ENCODE measurements at regions not wholly inside any gene's neighbourhood (a gene's known extent, or its start where the extent isn't known, plus 50 kb on each side); places are given as distances from the start of the nearest gene placed in this dataset.
A peak's percentile ranks its signal among the peaks of the same experiment; 100 is the strongest.

DNA sequence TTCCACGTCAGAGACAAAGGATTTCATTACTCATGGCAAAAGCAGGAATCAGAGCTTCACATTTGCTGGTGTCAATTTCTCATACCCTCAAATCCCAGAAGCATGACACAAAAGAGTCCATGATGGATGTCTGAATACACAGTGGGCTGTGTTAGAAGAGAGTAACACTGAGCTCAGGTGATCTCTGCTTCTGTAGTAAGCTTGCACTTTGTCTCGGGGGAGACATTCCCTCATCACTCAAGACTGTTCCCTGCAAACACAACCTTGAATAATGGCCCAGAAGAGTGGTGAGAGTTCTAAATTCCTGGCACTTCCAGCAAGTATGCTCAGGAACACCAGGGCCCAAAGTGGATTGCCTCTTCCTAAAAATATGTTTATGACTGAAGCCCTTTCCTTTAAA, 1787.2 kb upstream of the SEL1L start:
- 93 to 95% methylated on average over 2 of the region's 2 CpGs for WGBS, 2 donors
- TF ChIP-seq, protein P1, sequence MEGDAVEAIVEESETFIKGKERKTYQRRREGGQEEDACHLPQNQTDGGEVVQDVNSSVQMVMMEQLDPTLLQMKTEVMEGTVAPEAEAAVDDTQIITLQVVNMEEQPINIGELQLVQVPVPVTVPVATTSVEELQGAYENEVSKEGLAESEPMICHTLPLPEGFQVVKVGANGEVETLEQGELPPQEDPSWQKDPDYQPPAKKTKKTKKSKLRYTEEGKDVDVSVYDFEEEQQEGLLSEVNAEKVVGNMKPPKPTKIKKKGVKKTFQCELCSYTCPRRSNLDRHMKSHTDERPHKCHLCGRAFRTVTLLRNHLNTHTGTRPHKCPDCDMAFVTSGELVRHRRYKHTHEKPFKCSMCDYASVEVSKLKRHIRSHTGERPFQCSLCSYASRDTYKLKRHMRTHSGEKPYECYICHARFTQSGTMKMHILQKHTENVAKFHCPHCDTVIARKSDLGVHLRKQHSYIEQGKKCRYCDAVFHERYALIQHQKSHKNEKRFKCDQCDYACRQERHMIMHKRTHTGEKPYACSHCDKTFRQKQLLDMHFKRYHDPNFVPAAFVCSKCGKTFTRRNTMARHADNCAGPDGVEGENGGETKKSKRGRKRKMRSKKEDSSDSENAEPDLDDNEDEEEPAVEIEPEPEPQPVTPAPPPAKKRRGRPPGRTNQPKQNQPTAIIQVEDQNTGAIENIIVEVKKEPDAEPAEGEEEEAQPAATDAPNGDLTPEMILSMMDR (IDR thresholded peaks at IDR 0.05) = no peak
- TF ChIP-seq POLR2A (IDR thresholded peaks at IDR 0.05) = no peak
- no peak for DNase-seq (ENCODE audit: low spot score in 2 of 2)
- no peak overlapping the region for H3K4me3 ChIP-seq (ENCODE audit: low read depth, poor library complexity, severe bottlenecking)
- intact Hi-C loops (cut with DNase I; ENCODE audit: low total_unique reads) = no loop called here

DNA sequence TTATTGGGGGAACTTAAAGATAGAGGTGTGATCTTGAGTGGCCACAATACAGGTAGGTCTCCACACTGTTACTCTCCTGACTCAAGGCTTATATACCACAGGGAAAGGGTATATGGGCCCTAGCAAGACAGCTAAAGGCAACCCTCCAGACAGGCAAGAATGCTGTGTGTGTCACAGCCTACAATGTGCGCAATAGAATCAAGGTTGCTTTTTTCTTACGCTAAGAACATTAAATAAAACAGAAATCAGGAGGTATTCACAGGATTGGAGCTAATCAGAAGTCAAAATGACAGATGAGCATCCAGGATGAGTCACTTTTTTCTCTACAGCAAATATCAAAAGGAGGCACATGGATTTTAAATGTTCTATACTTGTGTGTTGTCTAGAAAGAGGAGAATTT, 1797.9 kb upstream of the SEL1L start:
- TF ChIP-seq, protein P1 (IDR thresholded peaks at IDR 0.05) = no peak
- TF ChIP-seq POLR2A (IDR thresholded peaks at IDR 0.05) = no peak
- no peak for DNase-seq (ENCODE audit: low spot score in 2 of 2)
- 89 to 97% methylated on average over 2 of the region's 2 CpGs for whole genome bisulfite sequencing, 2 donors

DNA sequence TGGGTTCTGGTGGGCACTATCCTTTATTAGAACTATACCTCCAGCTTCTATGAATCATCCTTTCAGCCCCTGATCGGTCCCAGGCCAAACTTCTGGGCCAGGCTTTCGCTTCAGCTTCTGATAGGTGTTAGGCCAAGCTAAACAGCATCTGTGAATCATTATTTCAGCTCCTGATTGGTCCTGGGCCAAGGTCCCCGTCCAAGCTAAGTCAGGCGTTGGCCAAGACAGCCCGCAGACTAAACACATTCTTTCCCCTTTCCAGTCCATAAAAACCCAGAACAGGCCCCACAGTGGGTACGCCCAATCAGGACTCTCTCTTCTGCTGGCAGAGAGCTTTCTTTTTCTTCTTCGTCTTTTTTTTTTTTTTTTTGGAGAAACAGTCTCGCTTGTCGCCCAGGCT, 1808.9 kb upstream of the SEL1L start:
- 56 to 57% methylated on average over 9 of the region's 9 CpGs for WGBS, 2 donors
- intact Hi-C loops (cut with DNase I; ENCODE audit: low total_unique reads) = no loop called here
- TF ChIP-seq, protein P1 (IDR thresholded peaks at IDR 0.05) = no peak
- no peak for TF ChIP-seq POLR2A (IDR thresholded peaks at IDR 0.05)
- peak; percentile 34 to 87 for DNase-seq (ENCODE audit: low spot score in 2 of 2)
- H3K4me3 ChIP-seq (ENCODE audit: low read depth, poor library complexity, severe bottlenecking) = no peak overlapping the region

More for the DNA sequence above, 1797.9 kb upstream of the SEL1L start:
- H3K4me3 ChIP-seq (ENCODE audit: low read depth, poor library complexity, severe bottlenecking) = no peak overlapping the region
- intact Hi-C loops (cut with DNase I; ENCODE audit: low total_unique reads) = no loop called here

DNA sequence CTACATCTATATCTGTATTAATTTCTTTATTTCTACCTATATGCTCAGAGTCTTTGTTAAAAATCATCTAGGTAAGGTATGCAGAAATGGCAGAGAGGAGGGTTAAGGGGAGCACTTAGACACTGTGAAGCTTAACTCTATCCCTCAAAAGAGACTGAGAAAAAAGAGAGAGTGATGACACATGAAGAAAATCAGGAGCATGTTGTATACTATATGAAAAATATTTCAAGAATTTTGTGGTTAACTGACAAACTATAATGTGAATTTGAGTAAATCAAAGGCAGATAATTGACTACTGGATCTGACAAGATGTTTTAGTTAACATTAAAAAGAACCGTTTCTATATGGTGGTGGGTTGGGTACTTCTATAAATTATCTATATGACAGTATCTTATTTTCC, 1814.2 kb upstream of the SEL1L start:
- no peak for TF ChIP-seq POLR2A (IDR thresholded peaks at IDR 0.05)
- TF ChIP-seq, protein P1 (IDR thresholded peaks at IDR 0.05) = no peak
- intact Hi-C loops (cut with DNase I; ENCODE audit: low total_unique reads) = no loop called here
- 19 to 31% methylated on average over 1 of the region's 1 CpG for WGBS, 2 donors
- H3K4me3 ChIP-seq (ENCODE audit: low read depth, poor library complexity, severe bottlenecking) = no peak overlapping the region
- DNase-seq (ENCODE audit: low spot score in 2 of 2) = no peak

DNA sequence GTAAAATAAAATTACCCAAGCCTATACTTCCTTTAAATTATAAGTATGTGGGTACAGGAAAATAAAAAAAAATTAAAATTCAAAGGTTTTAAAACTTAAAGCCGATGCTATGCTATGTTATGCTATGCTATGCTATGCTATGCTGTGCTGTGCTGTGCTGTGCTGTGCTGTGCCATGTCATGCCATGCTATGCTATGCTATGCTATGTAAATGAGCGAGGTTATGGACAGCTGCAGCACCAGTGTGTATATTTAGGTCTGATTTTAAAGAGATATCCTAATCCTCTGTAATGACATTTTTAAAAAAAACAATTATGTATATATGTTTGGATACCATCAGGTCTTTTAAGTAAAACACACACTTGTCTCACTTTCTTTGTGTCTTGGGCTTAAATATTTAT, 1822.0 kb upstream of the SEL1L start:
- no peak overlapping the region for H3K4me3 ChIP-seq (ENCODE audit: low read depth, poor library complexity, severe bottlenecking)
- 83 to 84% methylated on average over 2 of the region's 2 CpGs for WGBS, 2 donors
- intact Hi-C loops (cut with DNase I; ENCODE audit: low total_unique reads) = no loop called here
- DNase-seq (ENCODE audit: low spot score in 2 of 2) = no peak
- TF ChIP-seq POLR2A (IDR thresholded peaks at IDR 0.05) = no peak
- TF ChIP-seq, protein P1 (IDR thresholded peaks at IDR 0.05) = no peak

DNA sequence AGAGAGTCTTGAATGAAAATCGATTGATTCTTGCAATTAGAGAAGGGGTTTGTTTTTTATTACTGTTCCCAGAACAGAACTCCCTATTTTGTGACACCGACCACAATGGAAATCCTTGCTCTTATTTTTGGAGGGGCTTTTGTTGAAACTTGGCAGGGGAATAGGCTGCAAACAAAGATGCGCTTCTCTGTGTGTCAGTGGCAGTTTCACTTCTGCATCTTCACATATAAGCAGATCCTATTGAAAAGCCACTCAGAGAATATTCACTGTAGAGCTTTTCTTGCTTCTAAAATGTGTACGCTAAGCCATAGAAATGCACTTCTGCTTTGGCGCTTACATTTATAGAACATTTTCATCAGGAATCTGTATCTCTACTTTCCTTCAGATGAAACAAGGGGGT, 1822.4 kb upstream of the SEL1L start:
- intact Hi-C loops (cut with DNase I; ENCODE audit: low total_unique reads) = no loop called here
- TF ChIP-seq, protein P1 (IDR thresholded peaks at IDR 0.05) = no peak
- no peak overlapping the region for H3K4me3 ChIP-seq (ENCODE audit: low read depth, poor library complexity, severe bottlenecking)
- no peak for DNase-seq (ENCODE audit: low spot score in 2 of 2)
- 91 to 92% methylated on average over 5 of the region's 5 CpGs for WGBS, 2 donors
